ENCODE measurements at regions not wholly inside any gene's neighbourhood (a gene's known extent, or its start where the extent isn't known, plus 50 kb on each side); places are given as distances from the start of the nearest gene placed in this dataset.

GRCh38 chr2:16899958-16900357, 234.3 kb upstream of the CYRIA start:
- intact Hi-C loops (cut with micrococcal nuclease), result loop anchor here (1.0 to 2.0 kb wide), 2 partner anchors 127 to 287 kb away; no protein-coding TSS in a partner anchor
- no TSS peak for BruUV-seq (replicated peaks)
- H2AFZ ChIP-seq (ENCODE audit: low read depth, low read length, poor library complexity, severe bottlenecking), result no peak overlapping the region

GRCh38 chr2:16890081-16890480, 224.4 kb upstream of the CYRIA start:
- no peak for DNase-seq (ENCODE audit: low read depth, low spot score)
- Histone ChIP-seq H3K27me3 (ENCODE audit: insufficient read depth, low read length) (peaks cover 3% of the 10 kb centered on the region; the same call in 1 of the 2 replicates), H3K9ac (ENCODE audit: low read length) (no peak overlapping the region), H3K4me2 (ENCODE audit: low read length) (no peak overlapping the region), H3K9me2 (ENCODE audit: insufficient read depth) (no peaks in the 10 kb centered on the region), H4K20me1 (ENCODE audit: insufficient read depth) (no peaks in the 10 kb centered on the region), H3K79me2 (ENCODE audit: insufficient read depth, low read length) (no peaks in the 10 kb centered on the region), H3K9me3 (ENCODE audit: control insufficient read depth in 1 of 2, insufficient read depth in 1 of 2, low read depth in 1 of 2, low read length in 2 of 2) (no peaks in the 10 kb centered on the region), H3K4me1 (ENCODE audit: control insufficient read depth in 1 of 2, insufficient read depth in 2 of 2, low read length in 2 of 2) (no peaks in the 10 kb centered on the region), H3K36me3 (ENCODE audit: control insufficient read depth in 1 of 2, insufficient read depth in 2 of 2, low read length in 2 of 2) (no peaks in the 10 kb centered on the region), H3K4me3 (replicated peaks in 1 of 2; ENCODE audit: low read depth in 1 of 2, low read length in 2 of 2) (no peak overlapping the region), H3K27ac (ENCODE audit: low read depth, low read length) (no peak overlapping the region), H2AFZ (ENCODE audit: low read depth, low read length, poor library complexity, severe bottlenecking) (no peak overlapping the region)
- ATAC-seq, result peak; percentile 38; the same call in 1 of the 2 replicates
- POLR2A ChIA-PET, result no interaction called here
- CTCF ChIA-PET, result no interaction called here
- no TSS peak for BruUV-seq (replicated peaks)
- intact Hi-C loops (cut with micrococcal nuclease), result no loop called here
- TF ChIP-seq JUND (IDR thresholded peaks at IDR 0.05) (no peak), YY1 (IDR thresholded peaks at IDR 0.05; ENCODE audit: extremely low read depth, insufficient replicate concordance, low read depth, low read length) (no peak), SP1 (IDR thresholded peaks at IDR 0.05; ENCODE audit: low read depth) (no peak), CTCF (IDR thresholded peaks at IDR 0.05 in 2 of 3, conservative IDR thresholded peaks at IDR 0.05 in 1 of 3; ENCODE audit: borderline replicate concordance in 1 of 3, insufficient read depth in 1 of 3, low read depth in 2 of 3, low read length in 2 of 3) (no peak), CBX3 (IDR thresholded peaks at IDR 0.05; ENCODE audit: low read depth) (no peak), ZBTB33 (IDR thresholded peaks at IDR 0.05; ENCODE audit: extremely low read depth, insufficient replicate concordance, low read length) (no peak)
- RAD21 ChIA-PET (ENCODE audit: low non-redundant PET in 1 of 2, low total read pairs in 2 of 2, uncharacterized antibody in 2 of 2, unreplicated experiment in 2 of 2), result no interaction called here

More at GRCh38 chr2:16899958-16900357, 234.3 kb upstream of the CYRIA start:
- ChIA-PET RAD21 (ENCODE audit: low non-redundant PET in 1 of 2, low total read pairs in 2 of 2, uncharacterized antibody in 2 of 2, unreplicated experiment in 2 of 2) (no interaction called here), CTCF (no interaction called here), POLR2A (no interaction called here)
- Histone ChIP-seq H3K4me1 (ENCODE audit: control insufficient read depth in 1 of 2, insufficient read depth in 2 of 2, low read length in 2 of 2) (no peaks in the 10 kb centered on the region), H3K36me3 (ENCODE audit: control insufficient read depth in 1 of 2, insufficient read depth in 2 of 2, low read length in 2 of 2) (no peaks in the 10 kb centered on the region), H3K27ac (ENCODE audit: low read depth, low read length) (no peak overlapping the region), H3K9me2 (ENCODE audit: insufficient read depth) (no peaks in the 10 kb centered on the region), H3K27me3 (ENCODE audit: insufficient read depth, low read length) (no peaks in the 10 kb centered on the region), H4K20me1 (ENCODE audit: insufficient read depth) (no peaks in the 10 kb centered on the region), H3K9me3 (ENCODE audit: control insufficient read depth in 1 of 2, insufficient read depth in 1 of 2, low read depth in 1 of 2, low read length in 2 of 2) (no peaks in the 10 kb centered on the region), H3K4me3 (replicated peaks in 1 of 2; ENCODE audit: low read depth in 1 of 2, low read length in 2 of 2) (no peak overlapping the region), H3K4me2 (ENCODE audit: low read length) (no peak overlapping the region), H3K9ac (ENCODE audit: low read length) (no peak overlapping the region), H3K79me2 (ENCODE audit: insufficient read depth, low read length) (no peaks in the 10 kb centered on the region)
- no peak for TF ChIP-seq ZFX (IDR thresholded peaks at IDR 0.05)
- ATAC-seq (peak; percentile 34; the same call in 1 of the 2 replicates), DNase-seq (ENCODE audit: low read depth, low spot score) (no peak)

Measured in HCT116 (cell line).